ENCODE measurements at regions not wholly inside any gene's neighbourhood (a gene's known extent, or its start where the extent isn't known, plus 50 kb on each side); places are given as distances from the start of the nearest gene placed in this dataset.

DNA sequence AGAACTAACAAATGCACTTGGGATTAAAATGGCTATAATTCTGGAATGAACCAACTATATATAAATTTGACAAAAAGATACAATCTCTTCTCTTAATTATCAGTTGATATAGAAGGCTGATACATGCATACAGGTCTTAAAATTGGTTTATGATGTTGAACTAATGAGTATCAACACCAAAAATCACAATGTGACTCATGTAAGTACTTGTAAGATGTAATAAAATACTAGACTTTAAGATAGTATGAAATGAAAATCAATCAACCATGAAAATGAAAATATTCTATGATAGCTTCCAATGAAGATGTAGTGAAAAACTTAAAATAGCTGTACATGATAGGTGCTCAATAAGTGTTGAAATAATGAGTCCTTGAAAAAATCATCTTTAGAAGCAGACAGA is 116.6 kb upstream of the SOX5 start:
- H3K9me3 ChIP-seq (ENCODE audit: low read length) = no peaks in the 10 kb centered on the region
- no peak overlapping the region for H3K4me3 ChIP-seq (ENCODE audit: low read depth in 1 of 2, low read length in 2 of 2)
- no peak overlapping the region for H3K9ac ChIP-seq (ENCODE audit: low read length)
- H3K27me3 ChIP-seq (ENCODE audit: control insufficient read depth in 1 of 2, insufficient read depth in 2 of 2, low read length in 2 of 2) = no peaks in the 10 kb centered on the region
- H3K36me3 ChIP-seq (ENCODE audit: insufficient read depth, low read length) = no peaks in the 10 kb centered on the region
- H3K27ac ChIP-seq (ENCODE audit: low read depth, low read length) = no peak overlapping the region
- H3K4me1 ChIP-seq (ENCODE audit: insufficient read depth, low read length) = no peaks in the 10 kb centered on the region

DNA sequence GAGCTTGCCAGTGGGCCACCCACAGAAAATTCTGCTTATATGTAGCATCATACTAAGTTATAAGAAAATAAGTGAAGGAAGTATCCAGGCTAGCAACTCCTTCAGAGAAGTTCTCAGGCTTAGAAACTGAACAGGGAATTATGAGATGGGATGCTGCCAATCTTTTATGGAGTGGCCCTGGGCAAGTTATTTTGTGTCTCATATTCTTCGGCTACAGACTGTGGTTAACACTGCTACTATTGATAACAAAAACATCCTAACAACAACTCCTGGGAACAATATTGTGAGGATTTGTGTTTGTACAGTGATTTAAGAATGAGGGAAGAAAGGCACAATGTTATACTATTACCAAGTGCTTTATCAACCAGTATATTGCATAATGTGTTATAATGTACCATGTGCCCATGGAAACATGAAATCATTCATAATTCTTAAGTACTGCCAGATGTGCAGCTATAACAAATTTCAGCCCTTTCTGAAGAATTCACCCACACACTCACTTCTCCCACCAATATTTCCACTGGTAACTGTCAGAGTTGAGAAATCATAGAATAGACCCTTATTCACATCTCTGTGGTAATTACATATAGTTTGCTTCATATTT is 113.3 kb upstream of the SOX5 start:
- H3K4me3 ChIP-seq (ENCODE audit: low read depth in 1 of 2, low read length in 2 of 2) = no peak overlapping the region
- no peak overlapping the region for H3K27ac ChIP-seq (ENCODE audit: low read depth, low read length)
- H3K9me3 ChIP-seq (ENCODE audit: low read length) = no peaks in the 10 kb centered on the region
- no peaks in the 10 kb centered on the region for H3K36me3 ChIP-seq (ENCODE audit: insufficient read depth, low read length)
- H3K27me3 ChIP-seq (ENCODE audit: control insufficient read depth in 1 of 2, insufficient read depth in 2 of 2, low read length in 2 of 2) = no peaks in the 10 kb centered on the region
- H3K9ac ChIP-seq (ENCODE audit: low read length) = no peak overlapping the region
- no peaks in the 10 kb centered on the region for H3K4me1 ChIP-seq (ENCODE audit: insufficient read depth, low read length)

DNA sequence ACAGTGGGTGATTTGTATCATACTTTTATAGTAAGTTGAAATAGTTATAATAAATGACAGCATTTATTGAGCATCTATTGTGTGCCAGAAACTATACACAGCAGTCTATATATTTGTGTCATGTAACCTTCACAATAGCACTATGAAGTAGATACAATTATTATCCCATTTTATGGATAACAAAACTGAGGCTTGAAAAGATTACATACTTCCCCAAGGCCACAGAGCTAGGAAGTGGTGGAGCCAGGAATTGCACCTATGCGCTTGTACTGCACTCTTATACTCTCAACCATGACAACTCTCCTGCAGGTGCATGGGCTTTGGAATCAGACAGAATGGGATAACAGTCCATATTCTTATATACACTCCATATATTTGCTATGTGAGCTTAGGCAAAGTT is 110.6 kb upstream of the SOX5 start:
- no peaks in the 10 kb centered on the region for H3K27me3 ChIP-seq (ENCODE audit: control insufficient read depth in 1 of 2, insufficient read depth in 2 of 2, low read length in 2 of 2)
- H3K36me3 ChIP-seq (ENCODE audit: insufficient read depth, low read length) = no peaks in the 10 kb centered on the region
- H3K9ac ChIP-seq (ENCODE audit: low read length) = no peak overlapping the region
- no peak overlapping the region for H3K27ac ChIP-seq (ENCODE audit: low read depth, low read length)
- no peaks in the 10 kb centered on the region for H3K4me1 ChIP-seq (ENCODE audit: insufficient read depth, low read length)
- no peaks in the 10 kb centered on the region for H3K9me3 ChIP-seq (ENCODE audit: low read length)
- no peak overlapping the region for H3K4me3 ChIP-seq (ENCODE audit: low read depth in 1 of 2, low read length in 2 of 2)

DNA sequence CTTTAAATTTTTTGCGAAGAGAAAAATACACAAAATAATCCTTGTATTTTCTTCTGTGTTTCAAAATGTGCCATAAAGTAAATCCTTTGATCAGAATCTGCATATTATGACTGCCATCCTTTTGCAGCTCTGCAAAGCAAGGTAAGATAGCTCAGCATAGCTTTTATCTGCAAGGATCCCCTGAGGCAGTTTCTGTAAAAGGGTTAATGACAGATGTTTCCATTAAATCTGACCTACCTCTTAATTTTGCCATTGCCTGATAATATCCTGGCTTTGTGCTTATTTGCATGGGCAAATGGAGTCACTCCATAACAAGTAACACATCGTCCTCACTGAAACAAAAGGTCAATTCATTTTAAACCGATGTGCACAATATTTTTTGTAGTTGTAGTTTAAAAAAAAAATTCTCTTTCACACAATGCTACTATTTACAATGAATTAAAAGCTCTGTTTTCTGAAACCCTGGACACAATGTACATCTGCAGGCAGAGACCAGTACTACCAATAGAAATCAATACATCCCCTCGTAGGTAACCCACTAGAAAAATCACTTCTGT is 108.5 kb upstream of the SOX5 start:
- H3K4me1 ChIP-seq (ENCODE audit: insufficient read depth, low read length) = peaks cover 7% of the 10 kb centered on the region
- no peak overlapping the region for H3K9ac ChIP-seq (ENCODE audit: low read length)
- H3K4me3 ChIP-seq (ENCODE audit: low read depth in 1 of 2, low read length in 2 of 2) = no peak overlapping the region
- H3K9me3 ChIP-seq (ENCODE audit: low read length) = no peaks in the 10 kb centered on the region
- no peak overlapping the region for H3K27ac ChIP-seq (ENCODE audit: low read depth, low read length)
- H3K36me3 ChIP-seq (ENCODE audit: insufficient read depth, low read length) = no peaks in the 10 kb centered on the region
- H3K27me3 ChIP-seq (ENCODE audit: control insufficient read depth in 1 of 2, insufficient read depth in 2 of 2, low read length in 2 of 2) = no peaks in the 10 kb centered on the region

DNA sequence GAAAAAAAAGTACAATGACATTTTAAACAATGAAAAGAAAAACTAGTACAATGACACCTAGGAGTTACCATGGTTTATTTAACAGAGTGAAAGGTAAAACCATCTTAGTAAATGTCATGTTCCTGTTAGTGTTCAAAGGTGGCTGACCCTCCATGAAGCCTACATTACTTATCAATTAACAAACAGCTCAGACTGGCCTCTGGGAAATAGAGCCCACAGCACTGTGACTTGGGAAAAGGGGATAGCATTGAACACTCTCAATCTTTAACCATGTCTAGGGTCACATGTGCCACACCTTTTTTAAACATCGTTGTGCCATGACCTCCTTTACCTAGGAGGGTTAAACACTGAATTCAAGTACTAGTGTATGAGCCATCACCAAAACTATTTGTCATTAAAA is 106.3 kb upstream of the SOX5 start:
- Histone ChIP-seq H3K36me3 (ENCODE audit: insufficient read depth, low read length) (no peaks in the 10 kb centered on the region), H3K4me1 (ENCODE audit: insufficient read depth, low read length) (peaks cover 7% of the 10 kb centered on the region), H3K27me3 (ENCODE audit: control insufficient read depth in 1 of 2, insufficient read depth in 2 of 2, low read length in 2 of 2) (no peaks in the 10 kb centered on the region), H3K9me3 (ENCODE audit: low read length) (no peaks in the 10 kb centered on the region), H3K9ac (ENCODE audit: low read length) (no peak overlapping the region), H3K27ac (ENCODE audit: low read depth, low read length) (no peak overlapping the region), H3K4me3 (ENCODE audit: low read depth in 1 of 2, low read length in 2 of 2) (no peak overlapping the region)

DNA sequence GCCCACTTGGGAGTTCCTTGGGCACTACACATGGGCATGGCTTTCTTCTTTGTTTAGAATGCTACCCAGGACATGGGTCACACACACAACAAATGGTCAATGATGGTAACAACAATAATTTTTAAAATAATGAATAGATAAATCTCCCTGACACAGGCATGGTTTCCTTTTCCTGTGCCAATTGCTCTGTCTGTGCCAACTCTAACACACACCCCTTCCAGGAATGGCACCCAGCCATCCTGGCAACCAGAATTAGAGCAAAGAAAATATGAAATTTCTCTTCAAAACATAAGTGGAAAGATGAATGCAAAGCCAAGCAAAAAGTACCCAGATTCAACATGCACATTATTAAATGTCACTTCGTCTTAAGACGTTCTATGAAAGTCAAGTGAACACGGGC is 104.9 kb upstream of the SOX5 start:
- H3K27ac ChIP-seq (ENCODE audit: low read depth, low read length) = no peak overlapping the region
- no peak overlapping the region for H3K4me3 ChIP-seq (ENCODE audit: low read depth in 1 of 2, low read length in 2 of 2)
- H3K9ac ChIP-seq (ENCODE audit: low read length) = no peak overlapping the region

DNA sequence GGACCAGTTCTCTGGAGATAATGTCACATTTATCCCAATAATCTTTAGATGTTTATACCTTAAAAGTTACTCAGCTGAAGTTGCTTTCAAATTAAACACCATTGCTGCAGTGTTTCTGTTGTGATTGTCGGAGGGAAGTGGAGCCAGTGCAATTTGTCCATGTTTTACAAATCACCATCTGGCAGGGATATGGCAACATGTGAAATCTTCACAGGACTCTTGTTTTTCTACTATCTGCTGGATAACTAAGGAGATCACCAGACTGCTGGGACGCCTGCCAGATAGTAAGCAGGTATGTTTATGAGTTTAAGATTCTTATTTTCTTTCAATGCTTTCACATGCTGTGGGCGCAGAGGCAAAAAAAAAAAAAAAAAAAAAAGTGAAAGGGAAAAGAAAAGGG is 100.3 kb upstream of the SOX5 start:
- H3K4me1 ChIP-seq (ENCODE audit: insufficient read depth, low read length) = peaks cover 7% of the 10 kb centered on the region
- H3K4me3 ChIP-seq (ENCODE audit: low read depth in 1 of 2, low read length in 2 of 2) = no peak overlapping the region
- H3K9me3 ChIP-seq (ENCODE audit: low read length) = no peaks in the 10 kb centered on the region
- H3K9ac ChIP-seq (ENCODE audit: low read length) = no peak overlapping the region
- no peaks in the 10 kb centered on the region for H3K27me3 ChIP-seq (ENCODE audit: control insufficient read depth in 1 of 2, insufficient read depth in 2 of 2, low read length in 2 of 2)
- no peak overlapping the region for H3K27ac ChIP-seq (ENCODE audit: low read depth, low read length)
- H3K36me3 ChIP-seq (ENCODE audit: insufficient read depth, low read length) = no peaks in the 10 kb centered on the region

More for the DNA sequence above, 104.9 kb upstream of the SOX5 start:
- Histone ChIP-seq H3K4me1 (ENCODE audit: insufficient read depth, low read length) (peaks cover 7% of the 10 kb centered on the region), H3K27me3 (ENCODE audit: control insufficient read depth in 1 of 2, insufficient read depth in 2 of 2, low read length in 2 of 2) (no peaks in the 10 kb centered on the region), H3K9me3 (ENCODE audit: low read length) (no peaks in the 10 kb centered on the region), H3K36me3 (ENCODE audit: insufficient read depth, low read length) (no peaks in the 10 kb centered on the region)

DNA sequence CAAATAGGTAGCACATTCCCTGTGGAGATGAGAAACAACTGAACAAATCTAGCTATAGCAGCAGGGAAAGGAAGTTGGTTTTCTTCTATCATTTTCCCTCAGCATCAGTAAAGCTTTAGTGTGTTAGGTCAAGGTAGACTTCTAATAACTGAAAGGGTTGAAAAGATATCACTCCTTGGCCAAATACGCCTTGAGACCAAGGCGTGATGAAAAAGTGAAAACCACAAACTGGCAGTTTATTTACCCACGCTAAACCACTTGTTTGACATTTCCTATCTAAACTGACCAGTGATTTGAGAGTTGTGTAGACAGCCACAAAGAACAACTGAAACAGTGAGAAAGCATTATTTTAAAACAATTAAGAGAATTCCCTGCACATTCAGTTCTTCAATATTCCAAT is 99.6 kb upstream of the SOX5 start:
- no peaks in the 10 kb centered on the region for H3K36me3 ChIP-seq (ENCODE audit: insufficient read depth, low read length)
- H3K4me1 ChIP-seq (ENCODE audit: insufficient read depth, low read length) = peaks cover under 1% of the 10 kb centered on the region

DNA sequence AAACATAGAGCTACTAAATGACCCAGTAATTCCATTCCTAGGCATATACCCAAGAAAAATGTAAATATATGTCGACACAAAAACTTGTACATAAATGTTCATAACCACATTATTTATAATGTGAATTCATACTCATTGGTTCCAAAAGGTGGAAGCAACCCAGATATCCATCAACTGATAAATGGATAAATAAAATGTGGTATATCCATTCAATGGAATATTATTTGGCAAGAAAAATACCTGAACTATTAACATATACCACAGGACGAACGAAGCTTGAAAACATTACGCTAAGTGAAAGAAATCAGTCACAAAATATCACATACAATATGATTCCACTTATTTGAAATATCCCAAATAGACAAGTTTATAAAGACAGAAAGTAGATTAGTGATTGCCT is 99.0 kb upstream of the SOX5 start:
- Histone ChIP-seq H3K36me3 (ENCODE audit: insufficient read depth, low read length) (no peaks in the 10 kb centered on the region), H3K9me3 (ENCODE audit: low read length) (no peaks in the 10 kb centered on the region), H3K4me3 (ENCODE audit: low read depth in 1 of 2, low read length in 2 of 2) (no peak overlapping the region), H3K27ac (ENCODE audit: low read depth, low read length) (no peak overlapping the region), H3K9ac (ENCODE audit: low read length) (no peak overlapping the region), H3K4me1 (ENCODE audit: insufficient read depth, low read length) (no peaks in the 10 kb centered on the region), H3K27me3 (ENCODE audit: control insufficient read depth in 1 of 2, insufficient read depth in 2 of 2, low read length in 2 of 2) (no peaks in the 10 kb centered on the region)

More for the DNA sequence above, 99.6 kb upstream of the SOX5 start:
- Histone ChIP-seq H3K9me3 (ENCODE audit: low read length) (no peaks in the 10 kb centered on the region), H3K4me3 (ENCODE audit: low read depth in 1 of 2, low read length in 2 of 2) (no peak overlapping the region), H3K9ac (ENCODE audit: low read length) (no peak overlapping the region), H3K27me3 (ENCODE audit: control insufficient read depth in 1 of 2, insufficient read depth in 2 of 2, low read length in 2 of 2) (no peaks in the 10 kb centered on the region), H3K27ac (ENCODE audit: low read depth, low read length) (no peak overlapping the region)

DNA sequence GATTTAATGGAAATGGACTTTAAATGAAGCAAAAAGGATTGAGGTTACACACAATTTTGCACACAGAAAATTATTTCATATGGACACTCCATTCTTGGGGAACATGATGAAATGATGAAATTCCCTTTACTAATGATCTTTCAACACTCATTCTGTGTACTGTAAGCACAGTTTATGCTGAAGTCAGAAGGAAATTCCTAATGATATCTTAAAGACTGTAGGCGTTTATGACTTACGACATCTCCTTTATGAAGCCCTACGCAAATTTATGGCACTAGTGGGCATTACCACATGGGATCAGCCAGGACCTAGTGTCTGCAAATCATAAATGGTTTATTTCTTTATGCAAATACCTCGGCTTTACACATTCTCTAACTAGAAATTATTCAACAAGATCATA is 97.9 kb upstream of the SOX5 start:
- Histone ChIP-seq H3K4me3 (ENCODE audit: low read depth in 1 of 2, low read length in 2 of 2) (no peak overlapping the region), H3K9me3 (ENCODE audit: low read length) (no peaks in the 10 kb centered on the region), H3K27me3 (ENCODE audit: control insufficient read depth in 1 of 2, insufficient read depth in 2 of 2, low read length in 2 of 2) (no peaks in the 10 kb centered on the region), H3K4me1 (ENCODE audit: insufficient read depth, low read length) (no peaks in the 10 kb centered on the region), H3K36me3 (ENCODE audit: insufficient read depth, low read length) (no peaks in the 10 kb centered on the region), H3K9ac (ENCODE audit: low read length) (no peak overlapping the region), H3K27ac (ENCODE audit: low read depth, low read length) (no peak overlapping the region)

DNA sequence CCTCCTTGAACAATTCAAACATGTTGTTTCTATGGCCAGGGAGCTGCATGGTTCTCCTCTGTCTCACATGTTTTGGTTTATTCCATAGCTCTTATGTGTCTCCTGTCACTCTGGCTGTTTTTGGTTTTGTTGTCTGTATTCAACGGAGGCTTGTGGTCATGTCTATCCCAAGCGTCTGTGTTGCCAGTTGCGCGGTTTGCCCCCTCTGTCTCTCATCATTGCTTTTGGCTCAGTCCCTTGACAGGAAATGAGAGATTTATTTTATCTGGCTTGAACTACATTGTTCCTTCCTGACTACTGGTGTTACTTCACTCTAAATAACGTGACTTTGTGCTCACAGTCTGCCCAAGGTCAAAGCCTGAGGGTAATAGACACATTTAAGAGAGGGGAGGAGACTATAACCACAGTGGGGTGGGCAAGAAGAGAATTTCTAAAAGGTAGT is 96.4 kb upstream of the SOX5 start:
- no peak overlapping the region for H3K4me3 ChIP-seq (ENCODE audit: low read depth in 1 of 2, low read length in 2 of 2)
- no peaks in the 10 kb centered on the region for H3K9me3 ChIP-seq (ENCODE audit: low read length)
- no peaks in the 10 kb centered on the region for H3K36me3 ChIP-seq (ENCODE audit: insufficient read depth, low read length)
- no peak overlapping the region for H3K9ac ChIP-seq (ENCODE audit: low read length)
- no peaks in the 10 kb centered on the region for H3K4me1 ChIP-seq (ENCODE audit: insufficient read depth, low read length)
- H3K27ac ChIP-seq (ENCODE audit: low read depth, low read length) = no peak overlapping the region
- no peaks in the 10 kb centered on the region for H3K27me3 ChIP-seq (ENCODE audit: control insufficient read depth in 1 of 2, insufficient read depth in 2 of 2, low read length in 2 of 2)

DNA sequence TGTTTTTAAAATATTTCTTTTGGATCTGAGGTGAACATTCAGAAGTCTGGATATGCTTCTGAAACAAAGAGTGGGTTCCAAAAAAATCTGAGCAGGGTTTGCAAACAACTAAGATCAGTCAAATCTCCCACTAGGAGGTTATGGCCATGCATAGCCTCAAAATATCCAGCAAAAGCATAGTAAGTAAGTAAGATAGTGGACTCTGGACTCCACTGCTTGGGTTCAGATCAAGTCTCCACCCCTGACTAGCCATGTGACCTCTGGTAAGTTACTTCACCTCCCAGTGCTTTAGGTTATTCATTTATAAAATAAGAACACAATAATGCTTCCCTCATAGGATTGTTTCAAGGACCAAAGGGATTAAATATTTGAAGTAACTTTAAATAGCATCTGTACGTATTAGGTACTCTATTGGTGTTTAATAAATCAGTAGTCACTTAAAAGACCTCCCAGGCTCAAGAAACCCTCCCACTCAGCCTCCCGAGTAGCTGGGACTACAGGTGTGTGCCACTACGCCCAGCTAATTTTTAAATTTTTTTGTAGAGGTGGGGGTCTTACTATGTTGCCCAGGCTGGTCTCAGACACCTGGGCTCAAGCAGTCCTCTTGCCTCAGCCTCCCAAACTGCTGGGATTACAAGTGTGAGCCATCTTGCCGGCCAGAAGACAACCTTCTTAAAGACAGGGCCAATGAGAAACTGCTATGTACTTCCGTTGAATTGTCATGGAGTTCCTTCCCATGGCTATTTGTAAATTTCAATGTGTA is 95.7 kb upstream of the SOX5 start:
- Histone ChIP-seq H3K27ac (ENCODE audit: low read depth, low read length) (no peak overlapping the region), H3K9me3 (ENCODE audit: low read length) (no peaks in the 10 kb centered on the region), H3K27me3 (ENCODE audit: control insufficient read depth in 1 of 2, insufficient read depth in 2 of 2, low read length in 2 of 2) (no peaks in the 10 kb centered on the region), H3K4me1 (ENCODE audit: insufficient read depth, low read length) (no peaks in the 10 kb centered on the region), H3K36me3 (ENCODE audit: insufficient read depth, low read length) (no peaks in the 10 kb centered on the region), H3K9ac (ENCODE audit: low read length) (no peak overlapping the region), H3K4me3 (ENCODE audit: low read depth in 1 of 2, low read length in 2 of 2) (no peak overlapping the region)
